Glomerular visceral epithelial cell (primary cell): ENCODE measurements at regions not wholly inside any gene's neighbourhood (a gene's known extent, or its start where the extent isn't known, plus 50 kb on each side); places are given as distances from the start of the nearest gene placed in this dataset.

Experiments
- DNase-seq: peaks from one replicate; pipeline ENCODE4 v3.0.0-alpha.2; 2016; ENCODE audit errors: extremely low spot score

DNA sequence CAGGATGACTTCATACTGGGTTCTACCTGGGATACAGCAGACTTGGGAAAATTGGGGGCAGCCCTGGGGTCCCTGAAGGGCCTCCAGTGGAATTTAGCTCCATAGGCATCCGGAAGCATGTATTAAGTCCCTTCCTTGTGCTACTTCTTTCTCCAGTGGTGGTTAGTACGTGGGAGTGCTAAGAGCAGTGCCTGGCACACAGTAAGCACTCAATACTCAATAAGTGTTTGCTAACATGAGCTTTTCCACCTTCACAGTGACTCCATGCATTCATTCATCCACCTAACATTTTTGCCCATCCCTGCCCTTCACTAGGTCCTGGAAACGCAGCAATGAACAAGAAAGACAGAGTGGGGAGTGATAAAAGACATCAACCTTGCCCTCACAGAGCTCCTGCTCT, 120.5 kb downstream of the MN1 start:
- no peak for DNase-seq

DNA sequence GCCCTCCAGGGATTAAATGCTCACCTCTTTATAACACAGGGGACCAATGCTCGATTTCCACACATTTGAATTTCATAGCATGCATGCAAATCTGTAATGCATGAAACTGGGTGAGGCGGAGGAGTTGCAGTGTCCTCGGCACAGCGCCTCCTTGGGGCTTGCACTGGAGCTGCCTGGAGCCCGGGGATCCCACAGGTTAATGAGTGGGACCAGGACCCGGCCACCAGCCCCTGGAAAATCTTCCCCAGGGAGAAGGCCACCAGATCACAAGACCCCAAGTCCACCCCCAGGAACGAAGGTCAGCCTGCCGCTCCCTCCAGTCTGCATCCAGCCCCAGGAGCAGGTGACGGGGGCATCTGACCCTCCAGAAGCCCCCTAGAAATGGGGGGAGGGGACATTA, 119.1 kb downstream of the MN1 start:
- no peak for DNase-seq

- no peak for DNase-seq
These were observed 116.7 kb downstream of the MN1 start for GRCh38 chr22:27684901-27685300.

GRCh38 chr22:27685515-27685914, 116.0 kb downstream of the MN1 start:
- no peak for DNase-seq

GRCh38 chr22:27685970-27686369, 115.6 kb downstream of the MN1 start:
- DNase-seq: no peak

- DNase-seq: peak; percentile 33
These were observed 115.0 kb downstream of the MN1 start for GRCh38 chr22:27686534-27686933.

- peak; percentile 43 for DNase-seq
These were observed 113.5 kb downstream of the MN1 start for GRCh38 chr22:27687984-27688545.

- DNase-seq: no peak
These were observed 111.9 kb downstream of the MN1 start for GRCh38 chr22:27689664-27690063.

GRCh38 chr22:27690599-27690998, 111.0 kb downstream of the MN1 start:
- DNase-seq: no peak

DNA sequence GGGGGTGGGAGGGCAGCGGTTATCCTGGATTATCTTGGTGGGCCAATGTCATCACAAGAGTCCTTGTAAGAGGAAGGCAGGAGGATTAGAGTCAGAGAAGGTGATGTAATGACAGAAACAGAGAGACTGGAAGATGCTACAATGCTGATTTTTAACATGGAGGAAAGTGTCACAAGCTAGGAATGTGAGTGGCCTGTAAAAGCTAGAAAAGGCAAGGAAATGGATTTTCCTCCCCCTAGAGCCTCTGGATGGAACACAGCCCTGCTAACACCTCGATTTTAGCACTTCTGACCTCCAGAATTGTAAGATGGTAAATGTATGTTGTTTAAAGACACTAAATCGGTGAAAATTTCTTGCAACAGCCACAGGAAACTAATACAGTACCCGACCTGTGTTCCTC, 109.3 kb downstream of the MN1 start:
- no peak for DNase-seq

GRCh38 chr22:27695925-27696324, 105.6 kb downstream of the MN1 start:
- no peak for DNase-seq

DNA sequence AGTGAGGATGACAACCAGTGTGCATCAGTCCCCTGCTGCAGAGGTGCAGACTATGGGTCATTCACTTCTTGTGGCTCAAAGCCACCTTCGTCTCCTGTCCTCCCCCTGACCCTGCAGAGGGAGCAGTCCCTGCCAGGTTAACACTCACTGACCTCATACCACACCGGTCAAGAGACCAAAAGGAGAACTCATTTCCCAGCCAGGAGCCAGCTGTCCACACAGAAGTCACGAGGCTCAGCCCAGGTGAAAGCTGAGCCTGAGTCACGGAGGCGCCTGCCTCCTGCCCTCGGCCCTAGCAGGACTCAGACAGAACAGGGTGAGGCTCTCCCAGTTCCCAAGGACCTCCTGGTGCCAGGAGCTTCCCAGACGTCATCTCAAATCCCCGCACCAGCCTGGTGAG, 103.7 kb downstream of the MN1 start:
- DNase-seq: peak; percentile 28
